Activated CD8-positive, alpha-beta T cell treated with anti-CD3 and anti-CD28 coated beads, Interleukin-2, amount 10 ng/mL, durations not matched to agents 7 days and 5 days (primary cell): ENCODE measurements at regions not wholly inside any gene's neighbourhood (a gene's known extent, or its start where the extent isn't known, plus 50 kb on each side); places are given as distances from the start of the nearest gene placed in this dataset.
A peak's percentile ranks its signal among the peaks of the same experiment; 100 is the strongest.
"Not testable (repeated sequence)": the region's sequence is repeated elsewhere in the genome, so short reads cannot be mapped to it uniquely, and the experiment has no call there.

ENCODE experiments used
- ATAC-seq: fragments of 150-1000 bp; cut with Tn5 transposase; one replicate; pipeline ENCODE4 v1.10.0; 2021; ENCODE audit warnings: moderate library complexity
- CTCF ChIA-PET: fragments of 350-600 bp; sonication (Branson Sonifier 250); formaldehyde crosslinking; loops from one replicate; lab custom pipeline; 2021; ENCODE audit warnings: antibody characterized with exemption; lab: Charles Lee
- POLR2A ChIA-PET: fragments of 350-600 bp; sonication (Branson Sonifier 250); formaldehyde crosslinking; loops from one replicate; lab custom pipeline; 2021; ENCODE audit warnings: antibody characterized with exemption; lab: Charles Lee
- DNase-seq: peaks from one replicate; pipeline ENCODE4 v3.0.0-alpha.2; 2020
- H3K27ac Mint-ChIP-seq: one replicate; pipeline ENCODE4 v1.8.0; 2021; ENCODE audit warnings: mild to moderate bottlenecking, mixed read lengths
- H3K27me3 Mint-ChIP-seq: one replicate; pipeline ENCODE4 v1.8.0; 2021; ENCODE audit warnings: low read depth, mixed read lengths
- H3K36me3 Mint-ChIP-seq: one replicate; pipeline ENCODE4 v1.8.0; 2021; ENCODE audit warnings: low read depth, mixed read lengths
- H3K4me1 Mint-ChIP-seq: one replicate; pipeline ENCODE4 v1.8.0; 2021; ENCODE audit warnings: low read depth, mixed read lengths
- H3K4me3 Mint-ChIP-seq: one replicate; pipeline ENCODE4 v1.8.0; 2021; ENCODE audit warnings: mild to moderate bottlenecking, mixed read lengths
- H3K9me3 Mint-ChIP-seq: one replicate; pipeline ENCODE4 v1.8.0; 2022; ENCODE audit warnings: mixed read lengths; ENCODE audit not compliant: insufficient read depth

GRCh38 chr1:117708323-117709248 is 102.7 kb downstream of the TENT5C start:
- H3K27ac Mint-ChIP-seq, result no peak overlapping the region
- no peak overlapping the region for H3K4me3 Mint-ChIP-seq
- DNase-seq (no peak), ATAC-seq (no peak)
- no peaks in the 10 kb centered on the region for H3K36me3 Mint-ChIP-seq
- CTCF ChIA-PET, result interaction anchor here (2.8 to 5.2 kb wide), 2 partner anchors 46 to 50 kb away, joined by 7 to 30 read pairs; no protein-coding TSS in a partner anchor
- POLR2A ChIA-PET, result no interaction called here
- no peaks in the 10 kb centered on the region for H3K9me3 Mint-ChIP-seq
- H3K4me1 Mint-ChIP-seq, result no peaks in the 10 kb centered on the region
- peaks cover 18% of the 10 kb centered on the region for H3K27me3 Mint-ChIP-seq

- CTCF ChIA-PET, result interaction anchor here (0.9 to 5.2 kb wide), 2 partner anchors 45 to 175 kb away, joined by 3 to 30 read pairs; no protein-coding TSS in a partner anchor
These were observed 103.4 kb downstream of the TENT5C start for GRCh38 chr1:117709249-117709691.

GRCh38 chr1:117710710-117711109 is 104.9 kb downstream of the TENT5C start:
- DNase-seq, result no peak
- no peaks in the 10 kb centered on the region for H3K9me3 Mint-ChIP-seq
- no peaks in the 10 kb centered on the region for H3K4me1 Mint-ChIP-seq
- H3K27ac Mint-ChIP-seq, result no peak overlapping the region
- peaks cover 26% of the 10 kb centered on the region for H3K27me3 Mint-ChIP-seq
- ATAC-seq, result no peak
- ChIA-PET POLR2A (no interaction called here), CTCF (interaction anchor here (0.8 to 5.2 kb wide), 5 partner anchors 33 to 185 kb away, joined by 3 to 30 read pairs (median 10); no protein-coding TSS in a partner anchor)
- no peak overlapping the region for H3K4me3 Mint-ChIP-seq
- H3K36me3 Mint-ChIP-seq, result no peaks in the 10 kb centered on the region

More at GRCh38 chr1:117709249-117709691, 103.4 kb downstream of the TENT5C start:
- Mint-ChIP-seq H3K9me3 (no peaks in the 10 kb centered on the region), H3K36me3 (no peaks in the 10 kb centered on the region), H3K27me3 (peaks cover 23% of the 10 kb centered on the region), H3K4me1 (no peaks in the 10 kb centered on the region), H3K4me3 (no peak overlapping the region), H3K27ac (no peak overlapping the region)
- DNase-seq, result no peak
- no peak for ATAC-seq
- POLR2A ChIA-PET, result no interaction called here

GRCh38 chr1:117712621-117713020 is 106.8 kb downstream of the TENT5C start:
- POLR2A ChIA-PET, result no interaction called here
- Mint-ChIP-seq H3K27ac (no peak overlapping the region), H3K4me3 (no peak overlapping the region), H3K9me3 (no peaks in the 10 kb centered on the region), H3K36me3 (no peaks in the 10 kb centered on the region), H3K4me1 (no peaks in the 10 kb centered on the region), H3K27me3 (peaks cover 22% of the 10 kb centered on the region)
- ATAC-seq (no peak), DNase-seq (no peak)
- CTCF ChIA-PET, result interaction anchor here (1.7 to 5.2 kb wide), 4 partner anchors 26 to 176 kb away, joined by 3 to 30 read pairs (median 12); no protein-coding TSS in a partner anchor

GRCh38 chr1:117714546-117714945 is 108.7 kb downstream of the TENT5C start:
- no peak for ATAC-seq
- H3K36me3 Mint-ChIP-seq, result no peaks in the 10 kb centered on the region
- no peak for DNase-seq
- peaks cover 21% of the 10 kb centered on the region for H3K27me3 Mint-ChIP-seq
- peaks cover 8% of the 10 kb centered on the region for H3K4me1 Mint-ChIP-seq
- H3K4me3 Mint-ChIP-seq, result no peak overlapping the region
- no peaks in the 10 kb centered on the region for H3K9me3 Mint-ChIP-seq
- no peak overlapping the region for H3K27ac Mint-ChIP-seq
- POLR2A ChIA-PET, result no interaction called here
- CTCF ChIA-PET, result interaction anchor here (1.1 kb wide), 2 partner anchors 44 to 180 kb away, joined by 3 to 4 read pairs; no protein-coding TSS in a partner anchor

- not testable (repeated sequence) for H3K36me3 Mint-ChIP-seq
These were observed 110.2 kb downstream of the TENT5C start for GRCh38 chr1:117716030-117716429.

GRCh38 chr1:117717980-117718379 is 112.1 kb downstream of the TENT5C start:
- POLR2A ChIA-PET, CTCF ChIA-PET, H3K4me1 Mint-ChIP-seq, H3K4me3 Mint-ChIP-seq, ATAC-seq, H3K36me3 Mint-ChIP-seq, H3K27ac Mint-ChIP-seq, DNase-seq, H3K9me3 Mint-ChIP-seq: not testable (repeated sequence)
- peaks cover 18% of the 10 kb centered on the region for H3K27me3 Mint-ChIP-seq

More at GRCh38 chr1:117716030-117716429, 110.2 kb downstream of the TENT5C start:
- peaks cover 24% of the 10 kb centered on the region for H3K27me3 Mint-ChIP-seq
- DNase-seq, H3K4me1 Mint-ChIP-seq, H3K4me3 Mint-ChIP-seq, H3K9me3 Mint-ChIP-seq, CTCF ChIA-PET, H3K27ac Mint-ChIP-seq, ATAC-seq, POLR2A ChIA-PET: not testable (repeated sequence)

- CTCF ChIA-PET, result interaction anchor here (1.5 kb wide), 1 partner anchor 39 kb away, joined by 4 read pairs; no protein-coding TSS in a partner anchor
- H3K27ac Mint-ChIP-seq, H3K4me1 Mint-ChIP-seq, POLR2A ChIA-PET, DNase-seq, H3K9me3 Mint-ChIP-seq, ATAC-seq, H3K36me3 Mint-ChIP-seq, H3K4me3 Mint-ChIP-seq: not testable (repeated sequence)
- H3K27me3 Mint-ChIP-seq, result peaks cover 19% of the 10 kb centered on the region
These were observed 112.7 kb downstream of the TENT5C start for GRCh38 chr1:117718596-117718995.

- Mint-ChIP-seq H3K36me3 (peaks cover 4% of the 10 kb centered on the region), H3K27ac (peak overlapping the region; percentile 16), H3K9me3 (peaks cover 4% of the 10 kb centered on the region), H3K4me3 (no peak overlapping the region), H3K27me3 (peaks cover 15% of the 10 kb centered on the region), H3K4me1 (peaks cover 8% of the 10 kb centered on the region)
- no peak for DNase-seq
- no peak for ATAC-seq
- CTCF ChIA-PET, result interaction anchor here (1.2 to 1.5 kb wide), 2 partner anchors 35 to 39 kb away, joined by 4 read pairs; no protein-coding TSS in a partner anchor
- POLR2A ChIA-PET, result no interaction called here
These were observed 113.2 kb downstream of the TENT5C start for GRCh38 chr1:117719004-117719403.

GRCh38 chr1:117732065-117732797 is 126.4 kb downstream of the TENT5C start:
- ATAC-seq (no peak), DNase-seq (no peak)
- Mint-ChIP-seq H3K9me3 (peaks cover 17% of the 10 kb centered on the region), H3K27ac (no peak overlapping the region), H3K4me3 (no peak overlapping the region), H3K36me3 (peaks cover 2% of the 10 kb centered on the region), H3K4me1 (peaks cover 11% of the 10 kb centered on the region), H3K27me3 (peaks cover 9% of the 10 kb centered on the region)
- ChIA-PET POLR2A (no interaction called here), CTCF (interaction anchor here (2.0 kb wide), 1 partner anchor 197 kb away, joined by 8 read pairs; no protein-coding TSS in a partner anchor)

GRCh38 chr1:117732956-117733355 is 127.1 kb downstream of the TENT5C start:
- ATAC-seq, result no peak
- H3K27me3 Mint-ChIP-seq, result peaks cover 9% of the 10 kb centered on the region
- ChIA-PET POLR2A (no interaction called here), CTCF (interaction anchor here (2.0 kb wide), 1 partner anchor 198 kb away, joined by 8 read pairs; no protein-coding TSS in a partner anchor)
- H3K27ac Mint-ChIP-seq, result no peak overlapping the region
- peaks cover 11% of the 10 kb centered on the region for H3K4me1 Mint-ChIP-seq
- H3K9me3 Mint-ChIP-seq, result peaks cover 13% of the 10 kb centered on the region
- DNase-seq, result no peak
- no peak overlapping the region for H3K4me3 Mint-ChIP-seq
- peaks cover 2% of the 10 kb centered on the region for H3K36me3 Mint-ChIP-seq
